NCI-H128 (cell line): ENCODE measurements at regions not wholly inside any gene's neighbourhood (a gene's known extent, or its start where the extent isn't known, plus 50 kb on each side); places are given as distances from the start of the nearest gene placed in this dataset.
"Not testable (repeated sequence)": the region's sequence is repeated elsewhere in the genome, so short reads cannot be mapped to it uniquely, and the experiment has no call there.

ENCODE experiments used
- DNase-seq: peaks from one replicate; lab custom pipeline; 2025; ENCODE audit not compliant: unreplicated experiment; lab: John Stamatoyannopoulos, UW

- DNase-seq = no peak
Measured at GRCh38 chr3:166688665-166689064, 691.4 kb downstream of the ZBBX start.

GRCh38 chr3:166685246-166685645 is 694.9 kb downstream of the ZBBX start:
- DNase-seq = no peak

GRCh38 chr3:166684077-166684476 is 696.0 kb downstream of the ZBBX start:
- not testable (repeated sequence) for DNase-seq

- DNase-seq = no peak
Measured at GRCh38 chr3:166669781-166670180, 710.3 kb downstream of the ZBBX start.

- no peak for DNase-seq
Measured at GRCh38 chr3:166663194-166663593, 716.9 kb downstream of the ZBBX start.

GRCh38 chr3:166661621-166662020 is 718.5 kb downstream of the ZBBX start:
- no peak for DNase-seq

GRCh38 chr3:166660962-166661361 is 719.1 kb downstream of the ZBBX start:
- DNase-seq = no peak

DNA sequence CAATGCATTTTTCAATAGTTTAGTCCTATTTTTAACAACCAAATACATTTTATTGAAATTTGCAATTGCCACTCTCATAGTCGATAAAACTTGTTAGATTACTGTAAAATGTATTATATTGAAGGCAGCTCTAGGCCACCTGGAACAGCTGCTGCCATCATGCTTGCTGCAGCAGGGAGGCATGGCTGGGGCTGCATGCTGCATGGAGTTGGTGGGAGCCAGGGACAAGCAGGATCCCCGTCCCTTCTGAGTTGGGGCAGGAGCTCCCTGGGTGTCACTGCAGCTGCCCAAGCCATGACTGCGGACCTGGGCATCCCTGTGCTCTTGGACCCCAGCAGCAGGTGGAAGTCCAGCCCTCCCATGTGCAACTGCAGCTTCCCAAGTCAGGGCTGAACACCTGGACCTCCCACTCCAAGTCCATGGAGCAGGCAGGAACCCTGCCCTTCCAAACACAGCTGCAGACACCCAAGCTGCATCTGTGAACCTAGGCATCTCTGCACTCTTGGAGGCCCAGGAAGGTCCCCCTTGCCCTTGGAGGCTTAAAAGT is 742.0 kb downstream of the ZBBX start:
- DNase-seq = no peak

DNA sequence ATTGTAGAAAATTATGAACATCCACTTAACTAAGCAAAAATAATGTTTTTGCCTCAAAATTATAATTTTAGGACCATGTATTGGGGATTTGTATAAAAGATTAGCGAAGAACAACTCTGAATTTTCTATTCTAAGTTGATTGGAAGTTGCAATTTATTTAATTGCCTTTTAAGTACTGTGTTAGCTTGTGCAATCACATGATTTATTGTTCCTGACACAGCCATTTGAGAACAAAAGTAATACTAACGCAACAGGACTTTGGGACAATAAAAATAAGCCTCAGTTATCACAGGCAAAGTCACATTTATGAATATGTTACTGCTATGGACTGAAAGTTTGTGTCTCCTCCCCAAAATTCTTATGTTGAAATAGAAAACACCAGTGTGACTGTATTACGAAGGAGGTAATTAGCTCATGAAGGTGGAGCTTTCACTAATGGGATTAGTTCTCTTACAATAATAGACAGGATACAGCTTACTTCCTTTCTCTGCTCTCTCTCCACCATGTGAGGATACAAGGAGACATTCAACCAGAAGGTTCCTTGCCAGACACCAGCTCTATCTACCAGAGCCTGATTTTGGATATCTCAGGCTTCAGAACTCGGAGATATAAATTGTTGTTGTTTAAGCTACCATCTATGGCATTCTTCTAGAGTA is 745.9 kb downstream of the ZBBX start:
- no peak for DNase-seq

GRCh38 chr3:166630190-166630589 is 749.9 kb downstream of the ZBBX start:
- no peak for DNase-seq

GRCh38 chr3:166613365-166613764 is 766.7 kb downstream of the ZBBX start:
- no peak for DNase-seq

GRCh38 chr3:166612761-166613160 is 767.3 kb downstream of the ZBBX start:
- DNase-seq = not testable (repeated sequence)

DNA sequence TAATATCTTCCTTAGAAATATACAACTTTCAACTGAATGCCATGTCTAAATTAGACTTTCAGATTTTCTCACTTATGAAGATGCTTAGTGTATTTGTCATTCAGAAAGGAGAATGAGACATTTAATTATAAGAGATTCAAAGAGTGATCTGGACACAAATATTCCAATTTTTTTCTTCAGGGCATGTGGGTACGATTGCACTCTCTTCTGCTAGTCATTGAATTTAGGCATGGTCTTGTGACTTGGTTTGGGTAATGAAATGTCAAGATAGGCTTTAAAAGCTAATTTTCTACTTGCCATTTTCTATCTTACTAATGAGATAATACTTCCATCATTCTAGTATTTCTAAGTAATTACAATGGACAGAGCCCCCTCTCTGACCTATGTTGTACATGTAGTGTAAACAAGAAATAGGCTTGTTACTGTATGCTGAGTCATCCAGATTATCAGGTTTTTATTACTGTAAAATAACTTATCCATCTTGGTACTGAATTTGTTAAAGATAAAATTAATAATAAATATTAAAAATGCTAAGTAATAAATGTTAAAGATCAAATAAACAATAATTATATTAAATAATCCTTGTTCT is 770.8 kb upstream of the BCHE start:
- no peak for DNase-seq

GRCh38 chr3:166606988-166607387 is 769.8 kb upstream of the BCHE start:
- DNase-seq = no peak

GRCh38 chr3:166593776-166594175 is 756.6 kb upstream of the BCHE start:
- DNase-seq = no peak

DNA sequence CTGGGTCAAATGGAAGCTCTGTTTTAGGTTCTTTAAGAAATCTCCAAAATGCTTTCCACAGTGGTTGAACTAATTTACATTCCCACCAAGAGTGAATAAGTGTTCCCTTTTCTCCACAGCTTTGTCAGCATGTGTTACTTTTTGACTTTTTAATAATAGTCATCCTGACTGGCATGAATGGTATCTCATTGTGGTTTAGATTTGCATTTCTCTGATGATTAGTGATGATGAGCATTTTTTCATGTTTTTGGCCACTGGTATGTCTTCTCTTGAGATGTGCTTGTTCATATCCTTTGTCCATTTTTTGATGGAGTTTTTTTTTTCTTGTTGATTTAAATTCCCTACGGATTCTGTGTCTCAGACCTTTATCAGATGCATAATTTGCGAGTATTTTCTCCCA is 745.0 kb upstream of the BCHE start:
- DNase-seq = no peak

GRCh38 chr3:166580561-166580960 is 743.3 kb upstream of the BCHE start:
- no peak for DNase-seq

DNA sequence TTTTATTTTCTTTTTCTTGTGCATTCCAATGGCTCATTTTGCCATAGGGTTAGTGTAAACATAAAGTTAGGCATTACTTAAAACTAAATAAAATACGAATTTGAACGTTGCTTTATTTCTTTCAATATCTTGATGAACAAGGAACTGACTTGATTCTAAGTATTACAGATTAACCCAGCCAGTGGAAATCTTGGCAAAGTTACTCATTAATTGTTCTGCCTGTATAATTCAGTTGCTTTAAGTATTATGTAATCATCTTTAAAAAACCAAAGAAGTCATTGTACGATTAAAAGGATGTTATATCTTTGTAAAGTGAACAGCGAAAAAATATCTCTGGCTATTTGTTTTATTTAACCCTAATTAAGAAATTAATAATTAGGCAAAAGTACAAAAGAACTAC is 737.9 kb upstream of the BCHE start:
- no peak for DNase-seq

DNA sequence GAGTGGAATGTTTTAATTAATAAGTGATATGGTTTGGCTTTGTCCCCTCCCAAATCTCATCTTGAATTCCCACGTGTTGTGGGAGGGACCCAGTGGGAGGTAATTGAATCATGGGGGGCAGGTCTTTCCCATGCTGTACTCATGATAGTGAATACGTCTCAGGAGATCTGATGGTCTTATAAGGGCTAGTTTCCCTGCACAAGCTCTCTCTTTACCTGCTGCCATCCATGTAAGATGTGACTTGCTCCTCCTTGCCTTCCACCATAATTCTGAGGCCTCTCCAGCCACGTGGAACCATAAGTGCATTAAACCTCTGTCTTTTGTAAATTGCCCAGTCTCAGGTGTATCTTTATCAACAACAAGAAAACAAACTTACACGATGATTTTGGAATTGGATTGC is 734.5 kb upstream of the BCHE start:
- not testable (repeated sequence) for DNase-seq

DNA sequence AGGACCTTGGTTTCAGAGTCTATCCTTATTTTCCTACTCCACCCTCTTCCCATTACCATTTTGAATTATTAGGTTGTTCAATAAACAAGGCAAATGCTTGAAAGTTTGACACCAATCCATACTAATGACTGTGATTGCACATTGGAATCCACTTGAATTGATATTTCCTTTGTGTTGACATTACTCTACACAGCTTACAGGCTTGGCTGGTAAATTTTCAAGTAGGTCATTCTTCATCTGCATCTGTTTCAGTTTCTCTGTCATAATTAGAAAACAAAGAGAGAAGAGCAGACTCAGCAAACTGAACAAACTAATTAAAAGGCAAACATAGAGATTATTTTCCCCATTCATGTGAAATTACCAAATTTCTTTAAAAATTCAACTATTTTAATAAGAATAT is 732.9 kb upstream of the BCHE start:
- no peak for DNase-seq

DNA sequence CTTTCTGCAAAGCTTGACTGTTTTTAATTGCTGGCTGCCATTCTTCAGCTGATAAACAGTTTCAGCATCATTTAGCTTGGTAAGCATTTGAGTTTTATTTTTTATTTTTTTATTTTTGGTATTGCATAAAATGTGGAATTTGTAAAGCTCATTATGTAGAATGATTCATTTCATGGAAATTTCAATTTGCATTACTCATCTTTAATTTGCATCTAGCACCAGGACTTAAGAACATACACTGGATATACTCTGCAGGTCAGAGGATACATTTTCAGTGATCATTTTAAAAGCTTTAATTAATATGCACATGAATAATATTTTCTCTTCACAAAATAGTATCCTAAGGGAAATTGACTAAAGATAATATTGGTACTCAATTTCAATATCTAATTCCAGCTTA is 732.4 kb upstream of the BCHE start:
- DNase-seq = no peak

- DNase-seq = no peak
Measured at GRCh38 chr3:166560253-166560652, 723.0 kb upstream of the BCHE start.

DNA sequence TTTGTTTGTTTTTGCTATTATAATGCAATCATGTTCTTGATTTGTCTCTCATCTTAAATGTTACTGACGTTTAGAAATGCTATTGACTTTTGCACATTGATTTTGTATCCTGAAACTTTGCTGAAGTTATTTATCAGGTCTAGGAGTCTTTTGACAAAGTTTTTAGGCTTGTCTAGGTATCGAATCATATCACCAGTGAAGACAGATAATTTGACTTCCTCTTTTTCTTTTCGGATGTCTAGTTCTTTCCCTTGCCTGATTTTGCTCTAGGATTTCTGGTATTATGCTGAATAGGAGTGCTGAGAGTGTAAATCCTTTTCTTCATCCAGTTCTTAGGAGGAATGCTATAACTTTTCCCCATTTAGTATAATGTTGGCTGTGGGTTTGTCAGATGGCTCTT is 719.7 kb upstream of the BCHE start:
- DNase-seq = no peak
